NB4 (cell line): ENCODE measurements at regions not wholly inside any gene's neighbourhood (a gene's known extent, or its start where the extent isn't known, plus 50 kb on each side); places are given as distances from the start of the nearest gene placed in this dataset.

Source experiments
- POLR2A ChIP-seq: IDR thresholded peaks from 2 replicates; pipeline ENCODE4 v1.6.1; 2011; ENCODE audit warnings: mild to moderate bottlenecking; ENCODE audit not compliant: insufficient read length; ENCODE audit errors: extremely low read depth
- TF ChIP-seq, protein P1 (sequence below): IDR thresholded peaks from one replicate; pipeline ENCODE4 v1.5.1; 2012; ENCODE audit warnings: low read depth, low read length

DNA sequence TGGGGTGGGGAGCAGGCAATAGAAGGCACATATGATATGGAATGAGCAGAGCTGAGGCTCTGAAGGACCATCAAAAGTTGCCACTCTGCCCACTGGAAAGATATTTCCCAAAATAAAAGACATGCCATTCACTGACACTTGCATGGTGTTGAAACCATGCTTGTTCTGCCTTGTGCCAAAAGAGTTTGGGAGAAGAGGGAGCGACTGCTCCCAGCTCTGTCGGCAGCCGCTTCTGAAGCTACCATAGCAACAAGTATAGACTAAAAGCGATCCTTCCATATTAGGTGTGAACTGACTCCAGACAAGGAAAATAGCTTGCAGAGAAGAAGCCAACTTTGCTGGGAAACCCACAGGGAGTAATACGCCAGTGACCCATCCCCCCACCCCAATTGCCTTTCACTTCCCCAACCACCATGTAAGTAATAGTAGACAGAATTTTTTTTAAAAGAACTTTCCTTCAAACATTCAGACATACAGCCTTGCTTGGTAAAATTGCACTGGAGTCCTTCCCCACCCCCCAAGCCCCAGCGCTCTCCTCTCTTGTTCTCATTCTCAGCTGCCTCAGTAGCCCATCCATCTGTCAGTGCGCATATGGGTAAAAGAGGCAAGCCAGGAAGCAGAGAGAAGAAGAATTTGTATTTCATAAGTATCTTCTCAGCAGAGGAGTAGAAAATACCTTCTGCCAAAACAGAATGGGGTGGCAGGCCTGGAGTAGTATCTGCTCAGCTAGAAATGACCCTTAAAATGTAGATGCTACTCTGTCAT, 263.7 kb downstream of the OMA1 start:
- TF ChIP-seq, protein P1, sequence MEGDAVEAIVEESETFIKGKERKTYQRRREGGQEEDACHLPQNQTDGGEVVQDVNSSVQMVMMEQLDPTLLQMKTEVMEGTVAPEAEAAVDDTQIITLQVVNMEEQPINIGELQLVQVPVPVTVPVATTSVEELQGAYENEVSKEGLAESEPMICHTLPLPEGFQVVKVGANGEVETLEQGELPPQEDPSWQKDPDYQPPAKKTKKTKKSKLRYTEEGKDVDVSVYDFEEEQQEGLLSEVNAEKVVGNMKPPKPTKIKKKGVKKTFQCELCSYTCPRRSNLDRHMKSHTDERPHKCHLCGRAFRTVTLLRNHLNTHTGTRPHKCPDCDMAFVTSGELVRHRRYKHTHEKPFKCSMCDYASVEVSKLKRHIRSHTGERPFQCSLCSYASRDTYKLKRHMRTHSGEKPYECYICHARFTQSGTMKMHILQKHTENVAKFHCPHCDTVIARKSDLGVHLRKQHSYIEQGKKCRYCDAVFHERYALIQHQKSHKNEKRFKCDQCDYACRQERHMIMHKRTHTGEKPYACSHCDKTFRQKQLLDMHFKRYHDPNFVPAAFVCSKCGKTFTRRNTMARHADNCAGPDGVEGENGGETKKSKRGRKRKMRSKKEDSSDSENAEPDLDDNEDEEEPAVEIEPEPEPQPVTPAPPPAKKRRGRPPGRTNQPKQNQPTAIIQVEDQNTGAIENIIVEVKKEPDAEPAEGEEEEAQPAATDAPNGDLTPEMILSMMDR: no peak
- TF ChIP-seq POLR2A: no peak
